ENCODE measurements at regions not wholly inside any gene's neighbourhood (a gene's known extent, or its start where the extent isn't known, plus 50 kb on each side); places are given as distances from the start of the nearest gene placed in this dataset.

DNA sequence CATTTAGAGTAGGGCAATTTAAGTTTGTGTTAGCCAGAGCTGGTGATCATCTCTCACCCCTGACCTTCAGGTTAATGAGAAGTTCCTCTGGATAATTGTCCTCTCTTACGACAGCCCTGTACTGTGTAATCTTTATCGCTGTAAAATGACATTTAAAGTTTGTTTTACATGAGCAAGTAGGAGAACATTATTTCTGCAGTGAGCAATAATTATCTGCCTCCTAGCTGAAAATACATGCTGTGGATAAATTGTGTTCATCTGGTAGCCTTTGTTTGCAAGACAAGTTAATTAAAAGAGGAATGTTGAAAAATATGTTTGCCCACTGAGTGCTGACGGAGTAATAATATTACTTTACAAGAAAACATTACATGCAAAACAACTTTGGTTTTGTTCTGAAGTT, 1083.8 kb upstream of the NUDT12 start:
- TF ChIP-seq SP1 (IDR thresholded peaks at IDR 0.05) (no peak), HDGF (IDR thresholded peaks at IDR 0.05; ENCODE audit: borderline replicate concordance) (no peak), ARNT (IDR thresholded peaks at IDR 0.05) (no peak)

Measured in HEK293T (cell line).